Ovary (tissue), 3 donors: ENCODE measurements at regions not wholly inside any gene's neighbourhood (a gene's known extent, or its start where the extent isn't known, plus 50 kb on each side); places are given as distances from the start of the nearest gene placed in this dataset.

Experiments used
- CTCF ChIP-seq, 3 donors: fragments of 450-650 bp in 2 of 3; fragments of 200-600 bp in 1 of 3; IDR thresholded peaks; one replicate each; pipeline versions ENCODE4 v1.5.1 to v1.8.0; 2016 to 2022; ENCODE audit warnings: antibody characterized with exemption in 3 of 3, mild to moderate bottlenecking in 1 of 3
- EP300 ChIP-seq: sonication (generic); formaldehyde crosslinking; IDR thresholded peaks from one replicate; pipeline ENCODE4 v1.6.1; 2017; ENCODE audit warnings: antibody characterized with exemption
- POLR2A ChIP-seq: fragments of 450-650 bp; IDR thresholded peaks from one replicate; pipeline ENCODE4 v1.6.1; 2017; ENCODE audit warnings: antibody characterized with exemption, mild to moderate bottlenecking, moderate library complexity
- donor health status: DM: no; HTN: no; CAD: no.

- TF ChIP-seq EP300 = no peak
- no peak for TF ChIP-seq CTCF (IDR thresholded peaks at IDR 0.05)
- TF ChIP-seq POLR2A = no peak
Measured at GRCh38 chr4:81990211-81990610, 383.6 kb downstream of the HNRNPD start.
